ENCODE measurements at regions not wholly inside any gene's neighbourhood (a gene's known extent, or its start where the extent isn't known, plus 50 kb on each side); places are given as distances from the start of the nearest gene placed in this dataset.
"Not testable (repeated sequence)": the region's sequence is repeated elsewhere in the genome, so short reads cannot be mapped to it uniquely, and the experiment has no call there.

GRCh38 chr6:132060591-132060990 is 109.4 kb upstream of the CCN2 start:
- intact Hi-C loops (cut with micrococcal nuclease) = no loop called here

GRCh38 chr6:132058975-132059374 is 107.8 kb upstream of the CCN2 start:
- intact Hi-C loops (cut with micrococcal nuclease) = no loop called here

GRCh38 chr6:132054525-132054924 is 103.4 kb upstream of the CCN2 start:
- intact Hi-C loops (cut with micrococcal nuclease) = no loop called here

DNA sequence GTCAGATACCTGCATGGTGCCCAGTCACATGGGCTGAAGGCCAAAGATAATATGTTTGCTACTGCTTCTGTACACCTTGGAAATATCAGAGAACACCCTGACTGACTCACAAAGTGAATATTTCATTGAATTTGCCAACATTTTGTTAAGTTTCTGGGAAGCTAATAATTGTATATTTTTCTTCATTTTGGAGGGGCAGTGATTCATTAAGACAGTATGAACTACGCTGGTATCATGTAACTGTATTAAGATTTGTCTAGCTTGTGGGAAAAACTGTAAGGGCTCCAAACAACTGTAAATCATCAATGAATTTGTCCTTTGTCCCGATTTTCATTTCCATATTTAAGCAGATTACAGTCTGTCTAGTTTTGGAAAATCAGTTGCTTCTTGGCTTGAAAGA is 102.3 kb upstream of the CCN2 start:
- intact Hi-C loops (cut with micrococcal nuclease) = no loop called here

DNA sequence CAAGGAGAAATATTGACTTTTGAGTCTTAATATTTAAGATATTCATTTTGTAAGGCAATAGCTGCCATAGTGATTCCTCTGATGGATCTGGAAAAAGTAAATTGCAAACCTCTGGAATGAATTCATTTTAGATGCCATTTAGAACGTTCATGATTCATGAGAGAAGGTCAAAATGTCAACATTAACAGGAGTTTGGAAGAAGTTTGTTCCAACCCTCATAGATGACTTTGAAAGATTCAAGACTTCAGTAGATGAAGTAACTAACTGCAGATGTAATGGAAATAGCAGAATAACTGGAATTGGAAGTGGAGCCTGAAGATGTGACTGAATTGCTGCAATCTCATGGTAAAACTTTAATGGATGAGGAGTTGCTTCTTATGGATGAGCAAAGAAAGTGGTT is 100.9 kb upstream of the CCN2 start:
- intact Hi-C loops (cut with micrococcal nuclease) = no loop called here

DNA sequence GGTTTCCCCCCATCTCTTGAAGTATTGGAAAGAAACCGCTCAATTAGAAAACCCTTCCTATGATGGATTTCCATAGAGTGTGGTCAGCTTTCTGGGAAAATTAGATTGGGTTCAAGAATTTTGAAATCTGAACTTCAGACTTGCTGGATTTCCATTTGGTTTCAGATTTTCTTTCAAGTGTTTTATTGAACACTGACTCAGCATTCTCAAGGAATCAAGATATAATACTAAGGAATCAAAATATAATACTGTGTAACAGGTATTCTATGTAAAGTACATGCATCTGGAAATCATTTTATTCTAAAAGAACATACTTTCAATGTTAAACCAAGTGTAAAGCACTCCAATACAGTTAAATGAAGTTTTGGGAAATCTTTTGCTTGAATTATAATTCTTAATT is 94.7 kb upstream of the CCN2 start:
- intact Hi-C loops (cut with micrococcal nuclease) = no loop called here

GRCh38 chr6:132043148-132043547 is 92.0 kb upstream of the CCN2 start:
- intact Hi-C loops (cut with micrococcal nuclease) = no loop called here

GRCh38 chr6:132041706-132042105 is 90.5 kb upstream of the CCN2 start:
- intact Hi-C loops (cut with micrococcal nuclease) = no loop called here

DNA sequence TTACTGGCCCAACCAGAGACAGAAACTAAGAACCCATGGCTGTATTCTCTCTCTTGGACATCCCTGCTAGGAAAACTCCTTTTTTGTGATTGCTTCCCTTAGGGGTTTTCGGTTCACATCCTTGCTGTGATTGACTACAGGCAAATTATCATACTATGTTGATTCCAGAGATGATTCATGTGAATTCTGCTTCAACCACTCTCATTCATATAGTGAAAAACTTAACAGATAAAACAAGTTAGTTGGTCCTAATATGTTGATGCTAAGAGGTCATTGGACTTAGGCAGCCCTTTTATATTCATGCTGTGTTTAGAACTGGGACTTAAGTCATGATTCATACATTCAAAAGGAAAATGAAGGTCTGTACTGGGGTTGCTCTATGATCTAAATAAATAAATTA is 76.9 kb upstream of the CCN2 start:
- intact Hi-C loops (cut with micrococcal nuclease) = no loop called here

DNA sequence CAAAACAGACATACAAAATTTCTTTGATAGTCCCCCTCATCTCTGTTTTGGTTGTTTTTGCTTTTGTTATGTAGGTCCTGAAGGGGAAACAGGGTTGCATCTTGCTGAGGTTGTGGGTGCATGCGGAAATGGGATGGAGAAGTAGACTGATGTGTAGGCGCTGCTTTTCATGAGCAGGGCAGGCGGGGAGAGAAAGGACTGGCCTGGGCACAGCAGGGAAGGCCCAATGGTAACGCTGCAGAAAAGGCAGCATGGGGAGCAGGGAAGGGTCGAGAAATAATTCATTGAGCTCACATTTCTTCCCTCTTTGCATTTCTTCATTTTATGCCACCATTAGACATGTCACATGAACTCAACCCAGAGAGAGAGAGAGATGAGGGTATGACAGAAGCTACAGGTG is 74.3 kb upstream of the CCN2 start:
- intact Hi-C loops (cut with micrococcal nuclease) = no loop called here

DNA sequence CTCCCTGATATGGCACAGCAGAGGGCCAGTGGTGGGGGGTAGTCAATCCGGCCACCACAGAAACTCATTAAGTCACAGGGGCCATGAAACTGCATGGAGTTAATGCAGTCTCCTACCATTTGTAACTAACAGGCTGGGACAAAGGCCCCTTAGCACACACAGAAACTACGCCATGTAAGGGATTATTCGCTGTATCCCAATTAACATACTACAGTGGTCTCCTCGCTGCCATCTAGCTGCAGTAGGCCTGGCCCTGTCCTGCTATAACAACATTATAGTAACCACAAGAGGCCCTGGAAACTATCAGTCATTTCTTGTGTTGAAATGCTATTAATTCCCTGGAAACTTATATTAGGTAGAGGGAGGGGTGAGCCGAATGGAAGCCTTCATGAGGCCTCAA is 72.3 kb upstream of the CCN2 start:
- intact Hi-C loops (cut with micrococcal nuclease) = no loop called here

DNA sequence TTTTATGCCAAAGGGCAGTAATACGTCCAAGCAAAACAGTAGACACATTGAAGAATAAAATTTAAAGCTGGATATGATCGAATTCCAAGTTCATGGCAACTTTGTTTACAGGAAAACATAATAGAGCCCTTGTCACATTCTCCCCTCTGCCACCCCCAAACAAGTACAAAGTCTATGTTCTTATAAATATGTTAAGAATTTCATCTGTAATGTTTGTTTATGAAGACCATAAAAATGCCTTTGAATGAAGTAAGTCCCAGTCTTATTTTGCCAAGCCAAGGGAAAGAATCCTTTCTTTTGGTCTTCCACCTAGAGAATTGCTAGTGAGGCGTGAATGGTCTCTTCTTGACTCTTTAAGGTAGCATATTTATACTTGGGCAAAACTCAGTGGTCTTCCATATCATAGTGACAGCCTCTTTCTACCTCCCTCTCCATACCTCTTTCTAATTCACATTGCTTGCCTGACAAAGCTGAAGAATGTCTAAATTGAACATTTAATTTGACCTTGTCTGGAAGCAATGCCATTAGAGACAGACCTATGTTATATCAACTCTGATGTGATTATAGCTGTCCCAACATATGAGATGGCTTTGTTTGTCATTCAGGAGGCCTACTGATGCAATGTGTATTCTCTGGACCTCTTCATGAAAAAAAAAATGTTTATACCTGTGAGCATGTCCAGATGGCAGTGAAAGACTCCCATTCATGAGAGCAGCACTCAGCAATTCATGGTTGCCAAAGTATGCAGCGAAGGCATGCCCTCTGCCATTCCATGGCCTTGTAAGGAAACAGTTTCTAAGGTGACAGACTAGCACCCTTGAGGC is 70.6 kb upstream of the CCN2 start:
- intact Hi-C loops (cut with micrococcal nuclease) = no loop called here

DNA sequence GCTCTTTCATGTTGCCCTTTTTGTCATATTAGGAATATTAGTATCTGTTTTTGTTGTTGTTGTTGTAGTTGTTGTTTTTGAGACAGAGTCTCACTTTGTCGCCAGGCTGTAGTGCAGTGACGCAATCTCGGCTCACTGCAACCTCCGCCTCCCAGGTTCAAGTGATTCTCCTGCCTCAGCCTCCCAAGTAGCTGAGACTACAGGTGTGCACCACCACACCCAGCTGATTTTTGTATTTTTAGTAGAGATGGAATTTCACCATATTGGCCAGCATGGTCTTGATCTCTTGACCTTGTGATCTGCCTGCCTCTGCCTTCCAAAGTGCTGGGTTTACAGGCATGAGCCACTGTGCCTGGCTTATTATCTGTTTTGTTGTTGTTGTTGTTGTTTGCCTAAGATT is 69.7 kb upstream of the CCN2 start:
- intact Hi-C loops (cut with micrococcal nuclease) = not testable (repeated sequence)

GRCh38 chr6:132020138-132020581 is 69.0 kb upstream of the CCN2 start:
- intact Hi-C loops (cut with micrococcal nuclease) = no loop called here

DNA sequence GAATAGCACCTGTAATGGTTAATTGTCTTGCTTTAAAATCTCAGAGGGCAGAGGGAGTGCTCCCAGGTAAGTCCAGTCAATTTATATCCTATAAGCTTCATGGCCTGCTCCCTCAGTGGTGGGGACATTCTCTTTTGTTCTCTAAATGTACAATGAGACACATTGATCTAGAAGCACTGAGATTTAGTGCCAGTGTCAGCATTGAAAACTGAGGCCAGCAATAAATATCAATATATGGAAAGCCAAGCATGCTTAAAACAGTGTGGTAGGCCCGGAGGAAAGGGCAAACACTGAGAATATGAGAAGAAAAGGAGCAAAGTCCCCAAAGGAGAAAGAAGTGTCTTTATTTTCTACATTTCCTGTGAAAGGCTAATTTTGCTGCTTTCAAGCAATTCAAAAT is 68.4 kb upstream of the CCN2 start:
- intact Hi-C loops (cut with micrococcal nuclease) = no loop called here

DNA sequence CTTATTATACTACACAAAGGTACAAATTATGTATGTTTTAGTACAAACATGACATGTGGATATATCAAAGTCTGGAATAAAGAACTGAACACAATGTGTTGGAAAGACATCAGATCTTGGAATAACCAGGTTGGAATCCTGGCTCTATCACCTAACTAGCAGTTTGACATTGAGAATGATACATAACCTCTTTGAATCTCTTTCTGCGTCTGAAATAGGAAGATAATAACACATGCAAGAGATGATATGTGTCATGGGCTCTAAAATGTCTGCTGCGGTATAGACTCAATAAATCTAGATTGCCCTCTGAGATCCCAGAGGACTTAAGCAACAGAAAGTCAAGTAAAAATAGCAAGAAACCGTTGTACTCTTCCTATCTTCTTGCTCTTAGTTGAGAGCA is 66.8 kb upstream of the CCN2 start:
- intact Hi-C loops (cut with micrococcal nuclease) = no loop called here

DNA sequence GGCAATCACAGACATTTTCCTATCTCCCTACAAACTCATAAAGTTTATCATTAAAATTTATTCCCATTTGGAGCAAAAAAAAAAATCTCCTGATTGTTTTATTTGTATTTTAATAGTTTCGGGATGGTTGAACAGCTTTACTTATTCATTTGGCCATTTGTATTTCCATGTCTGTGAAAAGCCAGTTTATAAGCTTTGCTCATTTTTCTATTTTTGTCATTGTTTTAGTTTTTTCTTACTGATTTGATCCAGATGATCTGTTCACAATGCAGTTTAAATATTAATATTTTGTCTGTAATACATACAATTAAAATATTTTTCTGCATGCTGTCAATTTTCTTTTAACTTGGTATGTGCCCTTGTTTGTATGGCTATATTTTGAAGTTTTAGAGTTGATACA is 65.2 kb upstream of the CCN2 start:
- intact Hi-C loops (cut with micrococcal nuclease) = no loop called here

DNA sequence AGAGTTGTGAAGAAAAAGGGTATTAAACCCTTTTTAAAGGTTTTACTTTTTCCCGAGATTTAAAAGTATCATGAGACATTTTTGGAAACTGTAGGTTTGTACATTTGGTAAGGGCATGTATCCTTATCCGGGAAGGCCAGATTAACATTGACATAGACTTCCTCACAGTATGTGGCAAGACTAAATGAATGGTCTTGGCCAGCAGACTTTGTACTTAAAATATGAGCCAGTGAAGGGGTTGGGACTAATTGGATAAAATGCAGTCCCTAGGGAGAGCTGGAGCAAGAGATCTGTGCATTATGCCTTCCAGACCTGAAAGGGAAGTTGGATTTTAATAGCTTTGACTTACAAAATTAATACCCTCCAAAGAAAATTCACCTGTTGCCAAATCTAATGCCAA is 60.4 kb upstream of the CCN2 start:
- intact Hi-C loops (cut with micrococcal nuclease) = no loop called here

DNA sequence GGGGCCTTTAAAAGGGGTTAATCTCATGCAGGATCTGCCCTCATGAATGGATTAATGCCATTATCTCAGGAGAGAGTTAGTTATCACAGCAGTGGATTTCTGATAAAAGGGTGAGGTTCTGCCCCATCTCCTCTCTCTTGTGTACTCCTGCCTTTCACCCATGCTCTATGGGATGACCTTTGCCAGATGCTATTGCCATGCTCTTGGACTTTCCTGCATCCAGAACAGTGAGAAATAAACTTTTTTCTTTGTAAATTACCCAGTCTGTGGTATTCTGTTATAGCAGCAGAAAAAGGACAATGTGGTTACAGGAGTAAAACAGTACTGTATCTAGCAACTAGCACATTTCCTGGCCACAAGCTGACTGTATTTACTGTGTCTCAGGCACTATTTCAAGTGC is 58.0 kb upstream of the CCN2 start:
- intact Hi-C loops (cut with micrococcal nuclease) = no loop called here

- intact Hi-C loops (cut with micrococcal nuclease) = no loop called here
Observed at GRCh38 chr6:132007474-132008190, 56.5 kb upstream of the CCN2 start.

GRCh38 chr6:132005178-132005577 is 54.0 kb upstream of the CCN2 start:
- intact Hi-C loops (cut with micrococcal nuclease) = no loop called here

GRCh38 chr6:132004668-132005067 is 53.5 kb upstream of the CCN2 start:
- intact Hi-C loops (cut with micrococcal nuclease) = no loop called here

All from T-helper 2 cell treated with Interferon-gamma antibody and Interleukin-4, amounts not matched to agents 100 ng/mL and 5 ng/mL, for 36 hours (primary cell).